ENCODE measurements at regions not wholly inside any gene's neighbourhood (a gene's known extent, or its start where the extent isn't known, plus 50 kb on each side); places are given as distances from the start of the nearest gene placed in this dataset.

GRCh38 chr4:85376285-85376684, 98.7 kb upstream of the ARHGAP24 start:
- intact Hi-C loops (cut with DNase I) = no loop called here
- DNase-seq (no peak), ATAC-seq (ENCODE audit: low FRiP score) (no peak)
- 65 to 67% methylated on average over 3 of the region's 3 CpGs for WGBS, 2 donors
- Histone ChIP-seq H3K36me3 (ENCODE audit: control insufficient read depth in 1 of 2, insufficient read depth in 2 of 2, low read length in 1 of 2) (no peaks in the 10 kb centered on the region), H3K4me1 (ENCODE audit: control insufficient read depth in 1 of 2, insufficient read depth in 2 of 2, low read length in 2 of 2) (no peaks in the 10 kb centered on the region), H3K4me3 (ENCODE audit: low read length in 2 of 2) (no peak overlapping the region), H3K27ac (ENCODE audit: low read depth in 1 of 2, low read length in 2 of 2) (no peak overlapping the region), H3K9me3 (ENCODE audit: control insufficient read depth, low read length) (no peaks in the 10 kb centered on the region), H3K27me3 (ENCODE audit: control insufficient read depth in 1 of 2, insufficient read depth in 2 of 2, low read length in 1 of 2) (no peaks in the 10 kb centered on the region)

DNA sequence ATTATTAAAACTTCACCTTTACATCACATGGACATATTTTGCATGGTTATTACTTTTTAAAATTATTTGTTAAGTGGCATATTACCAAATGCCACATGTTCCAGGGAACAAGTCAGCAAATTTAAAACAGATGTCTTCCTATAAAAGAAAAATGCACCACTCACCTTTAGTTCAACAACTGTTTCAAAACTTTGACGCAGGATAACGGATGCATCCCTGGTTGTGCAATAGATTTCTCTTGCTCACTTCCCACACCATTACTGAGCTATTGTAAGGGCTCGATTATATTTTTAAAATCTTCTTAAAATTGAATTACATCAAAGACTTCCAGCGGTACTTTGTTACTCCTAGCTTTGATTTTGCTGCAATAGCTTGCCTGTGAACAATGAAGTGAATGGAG, 93.0 kb upstream of the ARHGAP24 start:
- DNase-seq (no peak), ATAC-seq (ENCODE audit: low FRiP score) (no peak)
- intact Hi-C loops (cut with DNase I) = no loop called here
- Histone ChIP-seq H3K27me3 (ENCODE audit: control insufficient read depth in 1 of 2, insufficient read depth in 2 of 2, low read length in 1 of 2) (no peaks in the 10 kb centered on the region), H3K9me3 (ENCODE audit: control insufficient read depth, low read length) (no peaks in the 10 kb centered on the region), H3K27ac (ENCODE audit: low read depth in 1 of 2, low read length in 2 of 2) (no peak overlapping the region), H3K4me1 (ENCODE audit: control insufficient read depth in 1 of 2, insufficient read depth in 2 of 2, low read length in 2 of 2) (no peaks in the 10 kb centered on the region), H3K4me3 (ENCODE audit: low read length in 2 of 2) (no peak overlapping the region), H3K36me3 (ENCODE audit: control insufficient read depth in 1 of 2, insufficient read depth in 2 of 2, low read length in 1 of 2) (no peaks in the 10 kb centered on the region)
- 74 to 82% methylated on average over 4 of the region's 4 CpGs for WGBS, 2 donors

DNA sequence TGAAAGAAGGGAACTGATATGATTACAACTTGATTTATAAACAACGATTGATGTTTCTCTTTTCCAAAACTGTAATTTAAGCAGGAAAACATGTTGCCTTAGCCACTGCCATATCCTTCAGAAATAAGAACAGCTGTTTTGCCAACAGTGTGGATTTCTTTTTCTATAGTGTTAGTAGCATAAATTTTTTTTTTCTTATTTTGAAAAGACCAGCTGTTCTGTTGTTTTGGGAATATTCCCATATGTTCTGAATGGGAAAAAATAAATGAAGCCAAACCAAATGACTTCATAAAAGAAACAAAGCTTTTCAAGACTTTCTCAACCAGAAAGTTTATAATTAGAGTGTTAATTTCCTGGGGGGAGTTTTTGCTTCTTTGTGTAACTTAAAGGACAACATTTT, 83.9 kb upstream of the ARHGAP24 start:
- no peaks in the 10 kb centered on the region for H3K27me3 ChIP-seq (ENCODE audit: control insufficient read depth in 1 of 2, insufficient read depth in 2 of 2, low read length in 1 of 2)
- H3K36me3 ChIP-seq (ENCODE audit: control insufficient read depth in 1 of 2, insufficient read depth in 2 of 2, low read length in 1 of 2) = no peaks in the 10 kb centered on the region
- 30 to 33% methylated on average over 1 of the region's 1 CpG for WGBS, 2 donors
- intact Hi-C loops (cut with DNase I) = no loop called here
- DNase-seq (no peak), ATAC-seq (ENCODE audit: low FRiP score) (no peak)
- H3K27ac ChIP-seq (ENCODE audit: low read depth in 1 of 2, low read length in 2 of 2) = no peak overlapping the region
- H3K9me3 ChIP-seq (ENCODE audit: control insufficient read depth, low read length) = peaks cover 3% of the 10 kb centered on the region
- no peaks in the 10 kb centered on the region for H3K4me1 ChIP-seq (ENCODE audit: control insufficient read depth in 1 of 2, insufficient read depth in 2 of 2, low read length in 2 of 2)
- no peak overlapping the region for H3K4me3 ChIP-seq (ENCODE audit: low read length in 2 of 2)

DNA sequence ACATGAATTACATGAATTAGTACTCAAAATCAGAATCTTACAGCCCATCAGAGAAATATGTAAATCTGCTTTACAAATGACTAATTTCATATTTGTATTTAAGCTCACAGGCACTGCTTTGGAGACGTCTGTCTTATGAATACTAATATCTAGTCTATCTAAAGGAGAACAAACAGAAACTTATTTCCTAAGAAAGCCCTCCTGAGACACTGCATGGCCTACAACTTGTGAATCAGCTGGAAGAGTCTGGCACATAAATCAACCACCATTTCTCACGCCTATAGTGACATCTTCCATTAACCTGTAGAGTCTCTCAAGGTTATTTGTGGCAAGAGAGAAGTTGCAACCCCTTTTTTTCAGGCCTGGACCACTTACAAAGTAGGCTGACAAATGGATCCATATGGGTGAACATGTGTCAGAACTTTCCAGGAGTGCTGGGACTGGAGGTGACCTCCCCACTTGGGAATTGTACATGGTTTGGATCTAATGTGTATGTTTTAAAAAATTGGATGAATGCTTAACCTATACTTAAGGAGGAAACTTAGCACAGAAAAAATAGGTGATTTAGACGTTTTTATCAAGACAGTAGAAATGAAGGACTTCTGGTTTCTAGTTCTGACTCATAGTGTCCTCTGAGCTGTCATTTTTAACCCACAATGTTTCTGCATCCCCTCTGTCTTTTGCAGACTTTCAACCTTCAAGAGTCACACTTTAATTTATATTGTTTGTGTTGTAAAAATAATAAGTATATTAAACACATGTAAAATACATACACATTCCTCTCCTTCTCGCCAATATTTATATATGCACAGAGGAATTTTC, 83.2 kb upstream of the ARHGAP24 start:
- Histone ChIP-seq H3K9me3 (ENCODE audit: control insufficient read depth, low read length) (peaks cover 3% of the 10 kb centered on the region), H3K4me1 (ENCODE audit: control insufficient read depth in 1 of 2, insufficient read depth in 2 of 2, low read length in 2 of 2) (no peaks in the 10 kb centered on the region), H3K27me3 (ENCODE audit: control insufficient read depth in 1 of 2, insufficient read depth in 2 of 2, low read length in 1 of 2) (no peaks in the 10 kb centered on the region), H3K36me3 (ENCODE audit: control insufficient read depth in 1 of 2, insufficient read depth in 2 of 2, low read length in 1 of 2) (no peaks in the 10 kb centered on the region), H3K27ac (ENCODE audit: low read depth in 1 of 2, low read length in 2 of 2) (no peak overlapping the region), H3K4me3 (ENCODE audit: low read length in 2 of 2) (no peak overlapping the region)
- ATAC-seq (ENCODE audit: low FRiP score) (no peak), DNase-seq (no peak)
- intact Hi-C loops (cut with DNase I) = no loop called here
- WGBS, 2 donors = 42 to 43% methylated on average over 4 of the region's 4 CpGs

DNA sequence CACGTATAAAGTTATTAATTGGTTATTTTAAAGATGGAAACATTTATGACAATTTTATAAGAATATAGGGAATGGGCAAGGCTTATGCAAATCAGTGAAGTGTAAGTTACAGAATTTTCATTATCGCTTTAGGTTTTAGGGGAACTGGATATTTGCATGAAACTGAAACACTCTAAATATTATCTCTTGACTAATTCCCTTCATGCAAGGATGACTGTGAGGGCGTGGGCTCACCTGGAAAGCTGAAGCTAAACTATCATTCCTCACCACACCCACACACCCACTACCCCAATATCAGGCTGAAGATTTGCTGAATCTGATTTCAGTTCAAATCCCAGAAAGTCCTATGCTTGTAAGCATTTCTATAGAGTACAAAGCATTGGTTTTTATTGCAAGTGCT, 81.7 kb upstream of the ARHGAP24 start:
- H3K36me3 ChIP-seq (ENCODE audit: control insufficient read depth in 1 of 2, insufficient read depth in 2 of 2, low read length in 1 of 2) = no peaks in the 10 kb centered on the region
- no peaks in the 10 kb centered on the region for H3K27me3 ChIP-seq (ENCODE audit: control insufficient read depth in 1 of 2, insufficient read depth in 2 of 2, low read length in 1 of 2)
- intact Hi-C loops (cut with DNase I) = no loop called here
- ATAC-seq (ENCODE audit: low FRiP score) = no peak
- 97 to 98% methylated on average over 3 of the region's 3 CpGs for WGBS, 2 donors
- no peak overlapping the region for H3K4me3 ChIP-seq (ENCODE audit: low read length in 2 of 2)
- H3K4me1 ChIP-seq (ENCODE audit: control insufficient read depth in 1 of 2, insufficient read depth in 2 of 2, low read length in 2 of 2) = no peaks in the 10 kb centered on the region
- no peak for DNase-seq
- peaks cover 1% of the 10 kb centered on the region for H3K9me3 ChIP-seq (ENCODE audit: control insufficient read depth, low read length)
- no peak overlapping the region for H3K27ac ChIP-seq (ENCODE audit: low read depth in 1 of 2, low read length in 2 of 2)

- ATAC-seq (ENCODE audit: low FRiP score) = no peak
- Histone ChIP-seq H3K9me3 (ENCODE audit: control insufficient read depth, low read length) (peaks cover 1% of the 10 kb centered on the region), H3K36me3 (ENCODE audit: control insufficient read depth in 1 of 2, insufficient read depth in 2 of 2, low read length in 1 of 2) (no peaks in the 10 kb centered on the region), H3K4me3 (ENCODE audit: low read length in 2 of 2) (no peak overlapping the region), H3K27ac (ENCODE audit: low read depth in 1 of 2, low read length in 2 of 2) (no peak overlapping the region), H3K27me3 (ENCODE audit: control insufficient read depth in 1 of 2, insufficient read depth in 2 of 2, low read length in 1 of 2) (no peaks in the 10 kb centered on the region), H3K4me1 (ENCODE audit: control insufficient read depth in 1 of 2, insufficient read depth in 2 of 2, low read length in 2 of 2) (no peaks in the 10 kb centered on the region)
- WGBS, 2 donors = 46 to 61% methylated on average over 1 of the region's 1 CpG
- no peak for DNase-seq
- intact Hi-C loops (cut with DNase I) = no loop called here
Observed at GRCh38 chr4:85398276-85398675, 76.7 kb upstream of the ARHGAP24 start.

DNA sequence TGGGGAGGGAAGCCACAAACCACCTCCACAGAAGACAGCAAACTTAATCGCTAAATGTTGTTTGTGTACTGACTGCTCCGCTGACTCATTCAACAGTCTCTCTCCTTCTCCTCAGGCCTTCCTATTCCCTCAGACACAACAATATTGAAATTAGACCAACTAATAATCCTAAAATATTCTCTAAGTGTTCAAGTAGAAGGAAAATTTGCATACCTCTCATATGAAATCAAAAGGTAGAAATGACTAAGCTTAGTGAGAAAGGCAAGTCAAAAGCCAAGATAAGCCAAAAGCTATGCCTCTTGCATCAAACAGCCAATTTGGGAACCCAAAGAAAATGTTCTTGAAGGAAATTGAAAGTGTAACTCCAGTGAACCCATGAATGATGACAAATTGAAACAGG, 75.7 kb upstream of the ARHGAP24 start:
- DNase-seq (no peak), ATAC-seq (ENCODE audit: low FRiP score) (no peak)
- 96 to 98% methylated on average over 2 of the region's 2 CpGs for WGBS, 2 donors
- intact Hi-C loops (cut with DNase I) = no loop called here
- Histone ChIP-seq H3K36me3 (ENCODE audit: control insufficient read depth in 1 of 2, insufficient read depth in 2 of 2, low read length in 1 of 2) (no peaks in the 10 kb centered on the region), H3K9me3 (ENCODE audit: control insufficient read depth, low read length) (peaks cover 1% of the 10 kb centered on the region), H3K27ac (ENCODE audit: low read depth in 1 of 2, low read length in 2 of 2) (no peak overlapping the region), H3K27me3 (ENCODE audit: control insufficient read depth in 1 of 2, insufficient read depth in 2 of 2, low read length in 1 of 2) (no peaks in the 10 kb centered on the region), H3K4me1 (ENCODE audit: control insufficient read depth in 1 of 2, insufficient read depth in 2 of 2, low read length in 2 of 2) (no peaks in the 10 kb centered on the region), H3K4me3 (ENCODE audit: low read length in 2 of 2) (no peak overlapping the region)

- Histone ChIP-seq H3K27ac (ENCODE audit: low read depth in 1 of 2, low read length in 2 of 2) (no peak overlapping the region), H3K36me3 (ENCODE audit: control insufficient read depth in 1 of 2, insufficient read depth in 2 of 2, low read length in 1 of 2) (no peaks in the 10 kb centered on the region), H3K9me3 (ENCODE audit: control insufficient read depth, low read length) (no peaks in the 10 kb centered on the region), H3K27me3 (ENCODE audit: control insufficient read depth in 1 of 2, insufficient read depth in 2 of 2, low read length in 1 of 2) (no peaks in the 10 kb centered on the region), H3K4me1 (ENCODE audit: control insufficient read depth in 1 of 2, insufficient read depth in 2 of 2, low read length in 2 of 2) (no peaks in the 10 kb centered on the region), H3K4me3 (ENCODE audit: low read length in 2 of 2) (no peak overlapping the region)
- ATAC-seq (ENCODE audit: low FRiP score) (no peak), DNase-seq (no peak)
- intact Hi-C loops (cut with DNase I) = no loop called here
- WGBS, 2 donors = 55 to 56% methylated on average over 3 of the region's 3 CpGs
Observed at GRCh38 chr4:85402371-85402770, 72.6 kb upstream of the ARHGAP24 start.

- no peak for ATAC-seq (ENCODE audit: low FRiP score)
- Histone ChIP-seq H3K36me3 (ENCODE audit: control insufficient read depth in 1 of 2, insufficient read depth in 2 of 2, low read length in 1 of 2) (no peaks in the 10 kb centered on the region), H3K27ac (ENCODE audit: low read depth in 1 of 2, low read length in 2 of 2) (no peak overlapping the region), H3K9me3 (ENCODE audit: control insufficient read depth, low read length) (no peaks in the 10 kb centered on the region), H3K27me3 (ENCODE audit: control insufficient read depth in 1 of 2, insufficient read depth in 2 of 2, low read length in 1 of 2) (no peaks in the 10 kb centered on the region), H3K4me3 (ENCODE audit: low read length in 2 of 2) (no peak overlapping the region), H3K4me1 (ENCODE audit: control insufficient read depth in 1 of 2, insufficient read depth in 2 of 2, low read length in 2 of 2) (no peaks in the 10 kb centered on the region)
- intact Hi-C loops (cut with DNase I) = no loop called here
- DNase-seq = no peak
- WGBS, 2 donors = 84 to 88% methylated on average over 2 of the region's 2 CpGs
Observed at GRCh38 chr4:85406185-85406584, 68.8 kb upstream of the ARHGAP24 start.
